OCI-M1 (cell line): ENCODE measurements at regions not wholly inside any gene's neighbourhood (a gene's known extent, or its start where the extent isn't known, plus 50 kb on each side); places are given as distances from the start of the nearest gene placed in this dataset.

Experiments used
- DNase-seq: peaks from one replicate; lab custom pipeline; 2025; lab: John Stamatoyannopoulos, UW

- no peak for DNase-seq
These were observed 258.9 kb upstream of the NAV3 start for GRCh38 chr12:77571768-77572167.

- no peak for DNase-seq
These were observed 259.6 kb upstream of the NAV3 start for GRCh38 chr12:77571127-77571526.

- DNase-seq = no peak
These were observed 260.8 kb upstream of the NAV3 start for GRCh38 chr12:77569876-77570275.

GRCh38 chr12:77560714-77561113 lies 270.0 kb upstream of the NAV3 start:
- no peak for DNase-seq

- no peak for DNase-seq
These were observed 271.2 kb upstream of the NAV3 start for GRCh38 chr12:77559400-77560074.

- DNase-seq = no peak
These were observed 275.6 kb upstream of the NAV3 start for GRCh38 chr12:77555074-77555473.

- DNase-seq = no peak
These were observed 276.6 kb upstream of the NAV3 start for GRCh38 chr12:77553976-77554619.

GRCh38 chr12:77549383-77550128 lies 281.1 kb upstream of the NAV3 start:
- DNase-seq = no peak

GRCh38 chr12:77548797-77549196 lies 281.9 kb upstream of the NAV3 start:
- no peak for DNase-seq

- peak; percentile 14 for DNase-seq
These were observed 290.6 kb upstream of the NAV3 start for GRCh38 chr12:77540097-77540496.

GRCh38 chr12:77537663-77538062 lies 293.0 kb upstream of the NAV3 start:
- DNase-seq = no peak

GRCh38 chr12:77535734-77536133 lies 295.0 kb upstream of the NAV3 start:
- no peak for DNase-seq

GRCh38 chr12:77531912-77532311 lies 298.8 kb upstream of the NAV3 start:
- DNase-seq = no peak

GRCh38 chr12:77522247-77522646 lies 308.4 kb upstream of the NAV3 start:
- DNase-seq = no peak

- no peak for DNase-seq
These were observed 309.1 kb upstream of the NAV3 start for GRCh38 chr12:77521508-77522115.

- DNase-seq = no peak
These were observed 316.2 kb upstream of the NAV3 start for GRCh38 chr12:77514511-77514910.

- DNase-seq = no peak
These were observed 319.7 kb upstream of the NAV3 start for GRCh38 chr12:77510985-77511384.

GRCh38 chr12:77504466-77504865 lies 326.2 kb upstream of the NAV3 start:
- DNase-seq = no peak

- no peak for DNase-seq
These were observed 330.6 kb upstream of the NAV3 start for GRCh38 chr12:77500089-77500488.

- no peak for DNase-seq
These were observed 333.0 kb upstream of the NAV3 start for GRCh38 chr12:77497647-77498046.

GRCh38 chr12:77496714-77497113 lies 334.0 kb upstream of the NAV3 start:
- no peak for DNase-seq

- no peak for DNase-seq
These were observed 336.4 kb upstream of the NAV3 start for GRCh38 chr12:77494296-77494695.
